Lower leg skin (tissue), 4 donors: ENCODE measurements at regions not wholly inside any gene's neighbourhood (a gene's known extent, or its start where the extent isn't known, plus 50 kb on each side); places are given as distances from the start of the nearest gene placed in this dataset.

Experiments
- DNase-seq, 2 donors: peaks; one replicate each; pipeline ENCODE4 v3.0.0-alpha.2; 2019; ENCODE audit warnings: low spot score in 2 of 2
- H3K4me3 ChIP-seq: fragments of 200-600 bp; sonication (generic); 2 replicates; pipeline ENCODE4 v1.5.1; 2017; ENCODE audit warnings: mild to moderate bottlenecking, low read depth; ENCODE audit not compliant: poor library complexity, severe bottlenecking
- CTCF ChIP-seq, 3 donors: fragments of 450-650 bp; IDR thresholded peaks; one replicate each; pipeline ENCODE4 v1.5.1; 2016; ENCODE audit warnings: antibody characterized with exemption in 3 of 3, mild to moderate bottlenecking in 3 of 3, moderate library complexity in 2 of 3
- POLR2A ChIP-seq, 2 donors: fragments of 450-650 bp; IDR thresholded peaks; one replicate each; pipeline ENCODE4 v1.6.1; 2016 to 2017; ENCODE audit warnings: antibody characterized with exemption in 2 of 2, mild to moderate bottlenecking in 1 of 2, moderate library complexity in 1 of 2
- WGBS, 2 donors: methylation state at CpG; one replicate each; pipeline ENCODE4 v1.1.5; 2018; 5-methylcytosine and 5-hydroxymethylcytosine counted together
- intact Hi-C: fragments of 100-400 bp; cut with DNase I; formaldehyde crosslinking; loops from one replicate; pipeline ENCODE4 v1.15.0; 2023; ENCODE audit warnings: low total_unique reads

GRCh38 chr14:35229084-35229791, 62.9 kb upstream of the PSMA6 start:
- no peak for TF ChIP-seq POLR2A (IDR thresholded peaks at IDR 0.05)
- TF ChIP-seq CTCF (IDR thresholded peaks at IDR 0.05): no peak
- H3K4me3 ChIP-seq: no peak overlapping the region
- intact Hi-C loops: no loop called here
- WGBS, 2 donors: 85 to 88% methylated on average over 5 of the region's 5 CpGs
- no peak for DNase-seq

GRCh38 chr14:35229792-35230089, 62.4 kb upstream of the PSMA6 start:
- intact Hi-C loops: loop anchor here (10.0 kb wide), 1 partner anchor 175 kb away; the partner anchor contains the start of gene NFKBIA
- WGBS, 2 donors: 78 to 85% methylated on average over 2 of the region's 2 CpGs
- H3K4me3 ChIP-seq: no peak overlapping the region
- no peak for DNase-seq
- TF ChIP-seq POLR2A (IDR thresholded peaks at IDR 0.05) (no peak), CTCF (IDR thresholded peaks at IDR 0.05) (no peak)

GRCh38 chr14:35231207-35231760, 60.9 kb upstream of the PSMA6 start:
- 44 to 47% methylated on average over 2 of the region's 2 CpGs for WGBS, 2 donors
- intact Hi-C loops: loop anchor here (10.0 kb wide), 1 partner anchor 174 kb away; the partner anchor contains the start of gene NFKBIA
- DNase-seq: no peak
- H3K4me3 ChIP-seq: no peak overlapping the region
- TF ChIP-seq POLR2A (IDR thresholded peaks at IDR 0.05) (no peak), CTCF (IDR thresholded peaks at IDR 0.05) (no peak)

- H3K4me3 ChIP-seq: no peak overlapping the region
- intact Hi-C loops: loop anchor here (10.0 kb wide), 1 partner anchor 171 kb away; the partner anchor contains the start of gene NFKBIA
- 28 to 31% methylated on average over 6 of the region's 6 CpGs for WGBS, 2 donors
- DNase-seq: no peak
- no peak for TF ChIP-seq POLR2A (IDR thresholded peaks at IDR 0.05)
- TF ChIP-seq CTCF (IDR thresholded peaks at IDR 0.05): no peak
Measured at GRCh38 chr14:35234012-35234805, 58.0 kb upstream of the PSMA6 start.

- no peak overlapping the region for H3K4me3 ChIP-seq
- DNase-seq: no peak
- TF ChIP-seq CTCF (IDR thresholded peaks at IDR 0.05) (no peak), POLR2A (IDR thresholded peaks at IDR 0.05) (no peak)
- 77 to 81% methylated on average over 3 of the region's 3 CpGs for WGBS, 2 donors
- intact Hi-C loops: loop anchor here (10.0 kb wide), 1 partner anchor 169 kb away; the partner anchor contains the start of gene NFKBIA
Measured at GRCh38 chr14:35235840-35236239, 56.3 kb upstream of the PSMA6 start.
